ENCODE measurements at regions not wholly inside any gene's neighbourhood (a gene's known extent, or its start where the extent isn't known, plus 50 kb on each side); places are given as distances from the start of the nearest gene placed in this dataset.

DNA sequence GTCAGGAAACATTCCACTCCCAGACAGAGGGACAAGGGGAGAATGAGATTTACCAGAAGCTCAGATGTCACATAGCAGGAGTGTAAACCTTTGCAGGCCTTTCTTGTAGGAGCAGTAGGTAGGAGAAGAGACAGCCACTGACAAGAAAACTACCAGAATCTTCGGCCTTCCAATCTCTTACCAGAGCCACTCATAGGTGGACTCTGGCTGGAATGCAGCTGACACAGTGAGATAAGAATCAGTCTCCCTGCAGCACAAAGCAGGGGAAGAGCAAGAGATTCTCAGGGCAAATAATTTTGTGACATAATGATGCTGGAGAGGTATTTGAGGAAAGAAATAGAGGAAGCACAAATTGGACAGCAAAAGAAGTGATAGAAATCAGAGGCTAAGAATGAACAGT, 1534.5 kb downstream of the DPP10 start:
- no peak for TF ChIP-seq CTCF (IDR thresholded peaks at IDR 0.05 in 4 of 5, conservative IDR thresholded peaks at IDR 0.05 in 1 of 5)
- no peak for TF ChIP-seq POLR2A (IDR thresholded peaks at IDR 0.05)
